SH-SY5Y (cell line): ENCODE measurements at regions not wholly inside any gene's neighbourhood (a gene's known extent, or its start where the extent isn't known, plus 50 kb on each side); places are given as distances from the start of the nearest gene placed in this dataset.

ENCODE experiments used
- GATA2 ChIP-seq: IDR thresholded peaks from 2 replicates; pipeline ENCODE4 v1.6.1; 2011; ENCODE audit warnings: mild to moderate bottlenecking, low read depth, low read length
- GATA3 ChIP-seq: IDR thresholded peaks from 2 replicates; pipeline ENCODE4 v1.6.1; 2011; ENCODE audit warnings: low read depth, mild to moderate bottlenecking, low read length, moderate library complexity

DNA sequence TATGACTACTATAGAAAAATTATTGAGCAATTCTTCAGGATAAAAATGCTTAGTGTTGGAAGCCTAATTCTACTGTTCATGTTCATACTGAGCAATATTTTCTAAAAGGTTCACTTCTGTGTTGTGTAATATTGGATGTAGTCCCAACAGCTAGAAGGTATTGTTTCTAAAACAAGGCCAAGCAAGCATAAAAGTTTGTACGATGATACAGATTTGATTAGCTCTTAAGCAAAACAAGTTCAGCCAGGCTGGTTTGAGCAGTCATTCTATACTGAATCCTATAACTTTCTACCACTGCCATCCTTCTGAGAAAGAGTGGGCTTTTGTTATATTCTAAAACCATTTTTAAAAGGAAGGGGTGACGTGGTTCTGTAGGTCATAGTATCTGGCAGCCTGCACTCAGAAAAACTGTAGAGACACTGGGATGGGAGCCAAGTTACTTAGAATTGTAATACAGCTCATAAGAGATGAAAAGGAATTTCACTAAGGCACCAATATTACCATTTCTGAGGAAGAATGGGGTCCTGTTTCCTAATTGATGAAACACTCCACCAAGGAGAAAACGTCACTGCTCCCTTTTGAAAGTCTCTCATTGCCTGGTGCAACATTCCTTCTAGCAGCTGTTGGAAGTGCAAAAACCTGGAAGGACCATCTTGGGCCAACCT lies 275.0 kb upstream of the DACH1 start:
- TF ChIP-seq GATA2 (no peak), GATA3 (no peak)
